Activated naive CD8-positive, alpha-beta T cell treated with anti-CD3 and anti-CD28 coated beads, Interleukin-2, amount 50 U/mL, for 16 hours (primary cell): ENCODE measurements at regions not wholly inside any gene's neighbourhood (a gene's known extent, or its start where the extent isn't known, plus 50 kb on each side); places are given as distances from the start of the nearest gene placed in this dataset.

ENCODE experiments used
- DNase-seq: peaks from one replicate; pipeline ENCODE4 v3.0.0-alpha.2; 2020; ENCODE audit warnings: low read depth, low spot score

DNA sequence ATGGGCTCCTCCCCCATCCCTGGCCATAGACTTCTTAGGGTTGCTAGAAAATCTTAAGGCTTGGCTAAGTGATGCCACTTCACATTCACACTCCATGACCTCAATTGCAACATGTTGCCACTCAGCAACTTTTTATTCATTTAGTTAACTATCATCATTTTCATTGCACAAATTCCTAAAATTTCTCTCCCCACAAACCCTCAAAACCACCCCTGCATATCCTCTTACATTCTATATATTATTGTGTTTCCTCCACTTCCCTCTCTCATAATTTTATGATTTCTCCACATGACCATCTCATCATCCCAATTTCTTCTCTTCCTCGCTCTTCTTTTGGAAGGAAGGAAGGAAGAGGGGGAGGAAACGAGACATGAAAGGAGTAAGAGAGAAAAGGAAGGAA, 436.0 kb downstream of the HACE1 start:
- DNase-seq, result no peak

DNA sequence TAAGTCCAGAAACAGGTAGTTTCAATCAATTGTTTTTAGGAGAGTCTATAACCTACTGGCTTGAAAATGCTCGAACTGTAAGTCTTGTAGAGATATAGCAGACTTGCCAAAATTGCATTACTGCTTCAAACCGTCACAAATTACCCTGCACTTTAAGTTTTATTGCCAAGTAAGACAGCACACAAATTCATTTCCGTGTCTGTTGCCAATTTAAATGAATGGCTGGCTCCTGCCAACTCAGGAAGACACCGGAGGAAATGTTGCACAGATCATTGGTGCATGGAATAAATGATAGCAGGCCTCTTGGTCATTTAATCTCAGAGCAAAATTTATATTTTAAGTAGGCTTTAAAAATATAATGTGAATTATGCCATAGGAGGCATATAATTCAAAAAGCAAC, 438.1 kb downstream of the HACE1 start:
- DNase-seq, result no peak

- DNase-seq, result no peak
These were observed 440.9 kb downstream of the HACE1 start for GRCh38 chr6:104418839-104419238.

- no peak for DNase-seq
These were observed 441.6 kb downstream of the HACE1 start for GRCh38 chr6:104418125-104418524.

GRCh38 chr6:104414723-104415122, 445.0 kb downstream of the HACE1 start:
- DNase-seq, result no peak

DNA sequence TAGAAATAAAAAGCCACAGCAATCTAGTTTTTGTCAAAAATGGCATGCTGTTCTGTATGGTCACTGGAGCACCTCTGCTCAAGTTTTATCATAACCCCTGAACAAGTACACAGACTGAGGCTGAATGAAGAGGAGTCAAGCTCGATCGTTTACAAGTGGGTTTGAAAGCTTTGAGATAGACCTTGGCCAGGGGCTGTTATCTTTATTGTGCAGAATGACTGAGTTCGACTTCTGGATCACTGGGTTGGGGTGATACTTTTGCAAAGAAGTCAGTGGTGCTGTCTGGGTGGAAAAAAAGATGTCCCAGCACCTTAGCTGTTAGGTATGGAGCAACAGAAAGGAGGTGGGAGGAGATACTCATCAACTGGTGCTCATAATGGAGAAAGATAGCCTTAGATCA, 446.0 kb downstream of the HACE1 start:
- DNase-seq, result no peak

DNA sequence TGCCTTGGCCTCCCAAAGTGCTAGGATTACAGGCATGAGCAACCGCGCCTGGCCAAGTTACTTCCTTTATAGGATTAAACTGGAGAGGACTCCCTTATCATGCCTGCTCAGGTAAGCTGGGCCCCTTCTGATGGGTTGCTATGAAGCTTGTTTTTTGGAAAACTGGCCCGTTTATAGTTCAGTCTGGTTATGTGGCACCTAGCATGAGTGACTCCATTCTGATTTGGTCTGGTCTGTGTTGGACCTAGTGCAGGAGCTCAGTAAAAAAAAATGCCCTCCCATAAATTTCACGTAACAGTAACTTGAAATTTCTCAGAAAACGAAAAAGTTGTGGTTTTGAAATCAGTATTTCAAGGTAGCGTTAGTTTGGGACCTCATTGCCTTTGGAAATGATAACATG, 448.4 kb downstream of the HACE1 start:
- no peak for DNase-seq

DNA sequence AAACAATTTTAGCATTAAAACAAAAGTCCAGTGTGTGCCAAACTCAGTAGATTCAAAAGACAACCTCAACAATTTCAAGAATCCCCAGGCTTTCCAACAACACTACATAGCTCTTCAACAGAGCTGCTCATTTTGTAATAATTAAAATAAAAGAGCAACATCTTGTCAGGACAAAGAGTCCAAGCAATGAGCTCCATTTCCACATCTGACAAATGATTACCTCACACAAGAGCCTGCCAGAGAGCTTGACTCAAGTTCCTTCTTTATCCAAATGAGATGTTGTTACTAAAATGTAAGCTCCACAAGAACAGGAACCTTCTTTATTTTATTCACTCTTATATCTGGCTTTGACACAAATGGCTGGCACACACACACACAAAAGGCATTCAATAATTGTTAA, 449.8 kb downstream of the HACE1 start:
- no peak for DNase-seq

GRCh38 chr6:104407957-104408356, 451.8 kb downstream of the HACE1 start:
- no peak for DNase-seq

- no peak for DNase-seq
These were observed 455.3 kb downstream of the HACE1 start for GRCh38 chr6:104404377-104404776.

- no peak for DNase-seq
These were observed 457.1 kb downstream of the HACE1 start for GRCh38 chr6:104402572-104402971.

DNA sequence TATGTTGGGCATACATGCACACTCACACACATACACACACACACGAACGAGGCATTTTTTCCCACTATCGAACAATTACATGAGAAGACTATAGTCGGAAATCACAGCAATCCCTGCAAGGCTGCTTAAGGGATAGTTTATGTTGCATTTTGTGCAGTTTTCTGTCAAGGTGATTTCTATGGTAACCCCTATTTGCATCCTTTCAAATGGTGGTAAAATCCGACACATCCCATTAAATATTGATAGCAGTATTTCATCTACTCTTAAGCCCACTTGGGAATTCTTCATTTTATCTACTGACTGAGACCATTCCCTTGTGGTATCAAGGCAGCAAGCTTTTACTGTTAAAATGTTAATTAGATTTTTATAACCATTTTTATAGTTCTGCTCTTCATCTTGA, 457.8 kb downstream of the HACE1 start:
- no peak for DNase-seq

GRCh38 chr6:104400844-104401243, 458.9 kb downstream of the HACE1 start:
- DNase-seq, result no peak

- DNase-seq, result no peak
These were observed 463.6 kb downstream of the HACE1 start for GRCh38 chr6:104396077-104396476.

- DNase-seq, result no peak
These were observed 477.8 kb downstream of the HACE1 start for GRCh38 chr6:104381907-104382306.

- DNase-seq, result no peak
These were observed 494.1 kb downstream of the HACE1 start for GRCh38 chr6:104365451-104366234.

DNA sequence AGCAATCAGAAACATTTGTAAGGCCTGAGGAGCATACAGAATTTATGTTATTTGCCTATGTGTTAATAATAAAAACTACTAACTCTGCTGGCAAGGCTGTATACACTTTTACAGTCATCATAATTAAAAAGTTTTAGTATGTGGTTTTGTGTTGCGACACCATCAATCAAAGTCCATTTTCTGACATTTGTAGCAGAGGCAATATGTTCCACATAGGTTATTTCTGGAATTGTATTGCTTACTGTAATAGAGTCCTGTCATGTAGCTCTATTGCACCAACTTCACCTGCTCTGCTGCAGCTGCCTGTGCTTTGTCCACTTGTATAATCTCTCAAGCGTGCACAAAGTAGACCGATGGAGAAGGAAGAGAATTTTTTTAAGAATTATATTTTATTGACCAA, 501.8 kb downstream of the HACE1 start:
- no peak for DNase-seq

GRCh38 chr6:104356197-104356596, 503.5 kb downstream of the HACE1 start:
- no peak for DNase-seq

- DNase-seq, result no peak
These were observed 510.5 kb downstream of the HACE1 start for GRCh38 chr6:104349191-104349590.

- no peak for DNase-seq
These were observed 515.5 kb downstream of the HACE1 start for GRCh38 chr6:104344223-104344622.

DNA sequence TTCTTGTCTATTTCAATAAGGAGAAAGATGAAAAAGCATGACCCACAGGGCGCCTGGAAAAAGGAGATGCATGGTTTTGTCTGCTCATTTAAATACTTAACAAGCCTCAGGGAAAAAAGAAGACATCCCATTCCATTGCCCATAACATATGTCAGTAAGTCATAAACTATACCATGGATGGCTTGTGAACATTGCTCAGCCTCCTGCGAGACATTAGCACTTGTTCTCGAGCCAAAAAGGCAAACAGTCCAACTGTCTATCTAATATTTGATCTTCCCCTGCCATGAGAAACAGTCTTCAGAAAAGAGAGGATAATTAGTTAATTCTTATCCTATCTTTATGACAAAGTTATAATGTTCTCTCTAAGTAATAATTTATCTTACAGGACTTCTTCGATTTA, 527.4 kb downstream of the HACE1 start:
- no peak for DNase-seq

GRCh38 chr6:104326173-104327001, 533.3 kb downstream of the HACE1 start:
- no peak for DNase-seq
